ENCODE measurements at regions not wholly inside any gene's neighbourhood (a gene's known extent, or its start where the extent isn't known, plus 50 kb on each side); places are given as distances from the start of the nearest gene placed in this dataset.

DNA sequence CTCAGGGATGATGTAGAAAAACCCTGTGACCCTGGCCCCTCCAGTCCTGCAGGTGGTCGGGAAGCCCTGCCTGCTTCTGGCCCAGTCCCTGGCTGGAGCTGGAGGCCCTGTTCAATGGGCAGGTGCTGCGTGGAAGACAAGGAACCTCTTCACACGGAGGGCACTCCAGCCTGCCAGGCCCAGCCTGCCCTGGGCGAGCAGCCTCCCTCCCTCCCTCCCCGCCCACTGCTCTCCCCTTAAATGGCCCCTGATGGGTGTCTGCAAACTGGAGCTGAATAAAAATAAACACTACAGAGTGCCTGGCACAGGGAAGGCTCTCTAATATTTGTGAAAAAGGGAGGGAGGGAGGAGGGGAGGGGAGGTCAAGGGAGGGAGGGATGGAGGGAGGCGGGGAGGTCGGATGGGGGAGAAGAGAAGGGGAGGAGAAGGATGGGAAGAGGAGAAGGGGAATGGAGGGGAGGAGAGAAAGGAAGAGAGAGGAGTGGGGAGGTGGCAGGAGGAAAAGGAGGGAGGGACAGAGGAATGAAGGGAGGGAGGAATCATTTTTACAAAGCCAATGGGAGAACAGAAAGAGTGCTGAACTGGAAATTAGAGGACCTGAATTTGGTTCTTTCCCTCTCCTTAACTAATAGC lies 222.8 kb upstream of the TNRC6C start:
- CTCF ChIA-PET = no interaction called here

DNA sequence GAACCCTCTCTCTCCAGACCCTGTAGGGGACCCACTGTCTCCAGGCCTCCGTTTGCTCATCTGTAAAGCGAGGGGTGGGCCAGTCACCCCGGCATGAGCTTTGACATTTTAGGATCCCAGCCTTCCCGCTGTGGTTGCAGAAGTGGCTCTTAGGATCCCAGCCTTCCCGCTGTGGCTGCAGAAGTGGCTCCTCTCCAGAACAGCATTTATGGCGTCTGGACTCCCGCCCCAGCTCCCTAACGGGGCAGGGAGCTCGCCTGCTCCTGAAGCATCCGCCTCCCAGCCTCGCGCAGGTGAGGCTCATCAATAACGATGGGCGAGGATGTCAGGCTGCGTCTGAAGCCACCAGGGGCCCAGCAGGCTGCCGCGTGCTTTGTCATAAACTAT lies 222.3 kb upstream of the TNRC6C start:
- Histone ChIP-seq H3F3A (ENCODE audit: low read length, unreplicated experiment) (no peaks in the 10 kb centered on the region), H3K4me3 (ENCODE audit: low read length) (no peak overlapping the region), H3K9ac (ENCODE audit: low read length) (no peak overlapping the region), H3K27me3 (ENCODE audit: low read length) (peaks cover 93% of the 10 kb centered on the region), H3K9me3 (ENCODE audit: low read length) (peaks cover 8% of the 10 kb centered on the region; the same call in 1 of the 2 replicates), H2AFZ (ENCODE audit: low read length) (no peak overlapping the region), H3K4me2 (ENCODE audit: low read length) (no peak overlapping the region), H3K79me2 (ENCODE audit: low read length) (no peaks in the 10 kb centered on the region), H3K9me2 (replicated peaks; ENCODE audit: low read length) (no peaks in the 10 kb centered on the region), H3K4me1 (ENCODE audit: insufficient read depth, low read length) (no peaks in the 10 kb centered on the region), H3K36me3 (ENCODE audit: low read depth, low read length) (no peaks in the 10 kb centered on the region), H3K27ac (ENCODE audit: low read length) (no peak overlapping the region), H4K20me1 (ENCODE audit: low read length) (no peaks in the 10 kb centered on the region)
- intact Hi-C loops (cut with micrococcal nuclease) = loop anchor here (10.0 kb wide), 1 partner anchor 279 kb away; no protein-coding TSS in a partner anchor
- DNase-seq = no peak
- ChIA-PET CTCF (no interaction called here), POLR2A (ENCODE audit: unreplicated experiment) (no interaction called here)
- TF ChIP-seq EZH2 (IDR thresholded peaks at IDR 0.05; ENCODE audit: low read length, unreplicated experiment) = no peak
- TF ChIP-seq EZH2phosphoT487 (IDR thresholded peaks at IDR 0.05; ENCODE audit: borderline replicate concordance, low read length) = no peak
- TF ChIP-seq, protein P1, sequence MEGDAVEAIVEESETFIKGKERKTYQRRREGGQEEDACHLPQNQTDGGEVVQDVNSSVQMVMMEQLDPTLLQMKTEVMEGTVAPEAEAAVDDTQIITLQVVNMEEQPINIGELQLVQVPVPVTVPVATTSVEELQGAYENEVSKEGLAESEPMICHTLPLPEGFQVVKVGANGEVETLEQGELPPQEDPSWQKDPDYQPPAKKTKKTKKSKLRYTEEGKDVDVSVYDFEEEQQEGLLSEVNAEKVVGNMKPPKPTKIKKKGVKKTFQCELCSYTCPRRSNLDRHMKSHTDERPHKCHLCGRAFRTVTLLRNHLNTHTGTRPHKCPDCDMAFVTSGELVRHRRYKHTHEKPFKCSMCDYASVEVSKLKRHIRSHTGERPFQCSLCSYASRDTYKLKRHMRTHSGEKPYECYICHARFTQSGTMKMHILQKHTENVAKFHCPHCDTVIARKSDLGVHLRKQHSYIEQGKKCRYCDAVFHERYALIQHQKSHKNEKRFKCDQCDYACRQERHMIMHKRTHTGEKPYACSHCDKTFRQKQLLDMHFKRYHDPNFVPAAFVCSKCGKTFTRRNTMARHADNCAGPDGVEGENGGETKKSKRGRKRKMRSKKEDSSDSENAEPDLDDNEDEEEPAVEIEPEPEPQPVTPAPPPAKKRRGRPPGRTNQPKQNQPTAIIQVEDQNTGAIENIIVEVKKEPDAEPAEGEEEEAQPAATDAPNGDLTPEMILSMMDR (conservative IDR thresholded peaks at IDR 0.05; ENCODE audit: low read depth, low read length) = no peak
- no peak for ATAC-seq
- BruUV-seq (replicated peaks) = no TSS peak

More for the DNA sequence above, 222.8 kb upstream of the TNRC6C start:
- no TSS peak for BruUV-seq (replicated peaks)
- H3K79me2 ChIP-seq (ENCODE audit: low read length) = no peaks in the 10 kb centered on the region
- no peaks in the 10 kb centered on the region for H4K20me1 ChIP-seq (ENCODE audit: low read length)
- no peaks in the 10 kb centered on the region for H3K4me1 ChIP-seq (ENCODE audit: insufficient read depth, low read length)
- no peak overlapping the region for H3K4me2 ChIP-seq (ENCODE audit: low read length)
- H3K9me3 ChIP-seq (ENCODE audit: low read length) = peaks cover 8% of the 10 kb centered on the region; the same call in 1 of the 2 replicates
- no peak overlapping the region for H3K9ac ChIP-seq (ENCODE audit: low read length)
- intact Hi-C loops (cut with micrococcal nuclease) = loop anchor here (10.0 kb wide), 1 partner anchor 279 kb away; no protein-coding TSS in a partner anchor
- DNase-seq (no peak), ATAC-seq (no peak)
- H3F3A ChIP-seq (ENCODE audit: low read length, unreplicated experiment) = no peaks in the 10 kb centered on the region
- H3K4me3 ChIP-seq (ENCODE audit: low read length) = no peak overlapping the region
- POLR2A ChIA-PET (ENCODE audit: unreplicated experiment) = interaction anchor here (0.6 kb wide), 1 partner anchor 903 kb away, joined by 5 read pairs; no protein-coding TSS in a partner anchor
- no peaks in the 10 kb centered on the region for H3K36me3 ChIP-seq (ENCODE audit: low read depth, low read length)
- peaks cover 89% of the 10 kb centered on the region for H3K27me3 ChIP-seq (ENCODE audit: low read length)
- no peaks in the 10 kb centered on the region for H3K9me2 ChIP-seq (replicated peaks; ENCODE audit: low read length)
- TF ChIP-seq EZH2 (IDR thresholded peaks at IDR 0.05; ENCODE audit: low read length, unreplicated experiment) (no peak), EZH2phosphoT487 (IDR thresholded peaks at IDR 0.05; ENCODE audit: borderline replicate concordance, low read length) (no peak)
- TF ChIP-seq, protein P1 (conservative IDR thresholded peaks at IDR 0.05; ENCODE audit: low read depth, low read length) = no peak
- H2AFZ ChIP-seq (ENCODE audit: low read length) = no peak overlapping the region
- no peak overlapping the region for H3K27ac ChIP-seq (ENCODE audit: low read length)

DNA sequence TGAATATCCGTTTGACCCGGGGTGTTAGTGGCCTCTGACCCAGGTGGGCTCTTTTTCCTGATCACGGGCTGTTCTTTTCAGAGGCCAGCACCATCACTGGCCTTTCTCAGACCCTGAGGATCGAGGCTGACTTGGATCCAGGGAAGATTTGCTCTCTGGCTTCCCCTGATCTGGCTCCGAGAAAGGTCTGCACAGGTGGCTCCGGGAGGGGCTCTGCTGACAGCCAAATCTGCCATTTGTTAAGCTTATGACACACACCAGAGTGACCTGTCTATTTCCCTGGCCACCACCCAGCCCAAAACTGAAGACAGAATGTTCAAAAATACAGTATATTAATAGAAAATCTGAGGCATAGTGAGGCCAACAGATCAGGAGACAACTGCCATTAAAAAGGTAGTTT lies 221.8 kb upstream of the TNRC6C start:
- no peaks in the 10 kb centered on the region for H3K9me2 ChIP-seq (replicated peaks; ENCODE audit: low read length)
- no peak overlapping the region for H3K4me3 ChIP-seq (ENCODE audit: low read length)
- no peaks in the 10 kb centered on the region for H3F3A ChIP-seq (ENCODE audit: low read length, unreplicated experiment)
- no TSS peak for BruUV-seq (replicated peaks)
- H3K4me1 ChIP-seq (ENCODE audit: insufficient read depth, low read length) = no peaks in the 10 kb centered on the region
- ATAC-seq (no peak), DNase-seq (no peak)
- peaks cover 8% of the 10 kb centered on the region; the same call in 1 of the 2 replicates for H3K9me3 ChIP-seq (ENCODE audit: low read length)
- TF ChIP-seq EZH2 (IDR thresholded peaks at IDR 0.05; ENCODE audit: low read length, unreplicated experiment) (no peak), EZH2phosphoT487 (IDR thresholded peaks at IDR 0.05; ENCODE audit: borderline replicate concordance, low read length) (no peak)
- TF ChIP-seq, protein P1 (conservative IDR thresholded peaks at IDR 0.05; ENCODE audit: low read depth, low read length) = no peak
- H3K9ac ChIP-seq (ENCODE audit: low read length) = no peak overlapping the region
- H3K36me3 ChIP-seq (ENCODE audit: low read depth, low read length) = no peaks in the 10 kb centered on the region
- peaks cover 93% of the 10 kb centered on the region for H3K27me3 ChIP-seq (ENCODE audit: low read length)
- no peaks in the 10 kb centered on the region for H3K79me2 ChIP-seq (ENCODE audit: low read length)
- intact Hi-C loops (cut with micrococcal nuclease) = loop anchor here (10.0 kb wide), 1 partner anchor 278 kb away; no protein-coding TSS in a partner anchor
- H4K20me1 ChIP-seq (ENCODE audit: low read length) = no peaks in the 10 kb centered on the region
- POLR2A ChIA-PET (ENCODE audit: unreplicated experiment) = no interaction called here
- no peak overlapping the region for H3K4me2 ChIP-seq (ENCODE audit: low read length)
- CTCF ChIA-PET = no interaction called here
- H2AFZ ChIP-seq (ENCODE audit: low read length) = no peak overlapping the region
- H3K27ac ChIP-seq (ENCODE audit: low read length) = no peak overlapping the region

Measured in PC-3 (cell line).